Adrenal gland (tissue), 9 donors: ENCODE measurements at regions not wholly inside any gene's neighbourhood (a gene's known extent, or its start where the extent isn't known, plus 50 kb on each side); places are given as distances from the start of the nearest gene placed in this dataset.

Source experiments
- DNase-seq, 7 donors: peaks; one replicate each; pipeline ENCODE4 v3.0.0-alpha.2; 2019 to 2020
- H3K27ac ChIP-seq, 5 donors: fragments of 200-600 bp; sonication (generic) in 4 of 5; 1 replicate in 3 of 5; 2 replicates in 2 of 5; pipeline versions ENCODE4 v1.5.1 to v1.8.0; 2016 to 2020; ENCODE audit warnings: mild to moderate bottlenecking in 1 of 5
- H3K27me3 ChIP-seq: fragments of 200-600 bp; 2 replicates; pipeline ENCODE4 v1.8.0; 2021
- H3K36me3 ChIP-seq, 2 donors: fragments of 200-600 bp; replicated peaks in 1 of 2; 1 replicate in 1 of 2; 2 replicates in 1 of 2; pipeline versions ENCODE4 v1.5.1 to v1.8.0; 2018 to 2022
- H3K4me1 ChIP-seq, 2 donors: fragments of 200-600 bp; replicated peaks in 1 of 2; 1 replicate in 1 of 2; 2 replicates in 1 of 2; pipeline versions ENCODE4 v1.5.1 to v1.8.0; 2018 to 2021
- H3K4me3 ChIP-seq, 4 donors: fragments of 200-600 bp; sonication (generic) in 3 of 4; one replicate each; pipeline ENCODE4 v1.5.1; 2016 to 2018
- H3K9me3 ChIP-seq, 3 donors: fragments of 200-600 bp; sonication (generic) in 1 of 3; replicated peaks in 1 of 3; 1 replicate in 2 of 3; 2 replicates in 1 of 3; pipeline versions ENCODE4 v1.5.1 to v1.8.0; 2016 to 2021
- POLR2A ChIP-seq, 2 donors: fragments of 450-650 bp; IDR thresholded peaks; one replicate each; pipeline ENCODE4 v1.6.1; 2017; ENCODE audit warnings: antibody characterized with exemption in 2 of 2, mild to moderate bottlenecking in 2 of 2, moderate library complexity in 1 of 2
- WGBS, 4 donors: extraction: QIAGEN DNeasy Blood & Tissue Kit in 2 of 4; methylation state at CpG; one replicate each; pipeline versions ENCODE4 v1.1.5 to v1.1.7; 2013 to 2017; 5-methylcytosine and 5-hydroxymethylcytosine counted together
- intact Hi-C, 2 donors: fragments of 100-400 bp; cut with DNase I; formaldehyde crosslinking; loops; one replicate each; pipeline versions ENCODE4 v1.14.1 to v1.15.0; 2022 to 2023
- TF ChIP-seq, protein P1 (sequence below), 6 experiments: fragments of 450-650 bp in 4 of 6; fragments of 200-600 bp in 2 of 6; sonication (generic) in 1 of 6; IDR thresholded peaks; 1 replicate in 5 of 6; 2 replicates in 1 of 6; pipeline versions ENCODE4 v1.5.1 to v1.8.0; 2016 to 2021; ENCODE audit warnings: antibody characterized with exemption in 6 of 6, mild to moderate bottlenecking in 2 of 6, moderate library complexity in 1 of 6
- donor health status: healthy with polysubstance abuse.
- donor health status: Bipolar disorder and iron deficiency.
- donor health status: DM: yes; HTN: yes; CAD: no.
- donor health status: DM: no; HTN: no; CAD: no.
- donor health status: DM: no; HTN: no; CAD: no.

DNA sequence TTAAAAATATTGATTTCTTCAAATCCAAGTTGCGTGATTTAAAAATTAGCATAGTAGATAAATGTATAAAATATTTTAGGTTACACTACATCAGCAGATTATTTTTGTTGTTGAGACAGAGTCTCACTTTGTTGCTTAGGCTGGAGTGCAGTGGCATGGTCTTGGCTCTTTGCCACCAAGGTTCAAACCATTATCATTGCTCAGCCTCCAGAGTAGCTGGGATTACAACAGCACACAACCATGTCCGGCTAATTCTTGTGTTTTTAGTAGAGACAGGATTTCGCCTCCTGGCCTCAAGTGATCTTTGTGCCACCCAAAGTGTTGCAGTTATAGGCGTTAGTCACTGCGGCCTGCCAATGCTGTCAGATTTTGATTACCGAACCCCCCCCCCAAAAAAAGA lies 1390.5 kb upstream of the TENM3 start:
- intact Hi-C loops = no loop called here

DNA sequence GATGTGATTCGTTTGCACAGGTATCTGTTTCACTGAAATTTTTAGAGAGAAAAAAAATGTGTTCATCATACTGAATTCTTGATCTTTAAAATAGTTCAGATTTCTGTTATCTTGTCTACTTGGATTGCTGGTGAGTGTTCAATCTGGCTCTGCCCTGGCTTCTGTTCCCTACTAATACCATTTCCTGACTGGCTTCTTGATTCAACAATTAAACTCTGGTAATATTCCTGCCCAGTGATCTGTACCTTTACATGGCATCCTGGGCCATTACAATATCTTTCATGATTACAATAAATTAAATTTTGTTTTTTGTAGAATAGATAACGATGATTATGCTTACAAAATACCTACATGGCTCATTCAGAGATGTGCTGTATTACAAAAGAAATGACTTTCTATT lies 1388.0 kb upstream of the TENM3 start:
- no peak for DNase-seq
- TF ChIP-seq POLR2A (IDR thresholded peaks at IDR 0.05) = no peak
- TF ChIP-seq, protein P1, sequence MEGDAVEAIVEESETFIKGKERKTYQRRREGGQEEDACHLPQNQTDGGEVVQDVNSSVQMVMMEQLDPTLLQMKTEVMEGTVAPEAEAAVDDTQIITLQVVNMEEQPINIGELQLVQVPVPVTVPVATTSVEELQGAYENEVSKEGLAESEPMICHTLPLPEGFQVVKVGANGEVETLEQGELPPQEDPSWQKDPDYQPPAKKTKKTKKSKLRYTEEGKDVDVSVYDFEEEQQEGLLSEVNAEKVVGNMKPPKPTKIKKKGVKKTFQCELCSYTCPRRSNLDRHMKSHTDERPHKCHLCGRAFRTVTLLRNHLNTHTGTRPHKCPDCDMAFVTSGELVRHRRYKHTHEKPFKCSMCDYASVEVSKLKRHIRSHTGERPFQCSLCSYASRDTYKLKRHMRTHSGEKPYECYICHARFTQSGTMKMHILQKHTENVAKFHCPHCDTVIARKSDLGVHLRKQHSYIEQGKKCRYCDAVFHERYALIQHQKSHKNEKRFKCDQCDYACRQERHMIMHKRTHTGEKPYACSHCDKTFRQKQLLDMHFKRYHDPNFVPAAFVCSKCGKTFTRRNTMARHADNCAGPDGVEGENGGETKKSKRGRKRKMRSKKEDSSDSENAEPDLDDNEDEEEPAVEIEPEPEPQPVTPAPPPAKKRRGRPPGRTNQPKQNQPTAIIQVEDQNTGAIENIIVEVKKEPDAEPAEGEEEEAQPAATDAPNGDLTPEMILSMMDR (IDR thresholded peaks at IDR 0.05) = no peak
- Histone ChIP-seq H3K36me3 (no peaks in the 10 kb centered on the region), H3K27ac (no peak overlapping the region), H3K4me1 (no peaks in the 10 kb centered on the region), H3K4me3 (no peak overlapping the region), H3K27me3 (no peaks in the 10 kb centered on the region), H3K9me3 (peaks cover 0 to 4% (median 0%) of the 10 kb centered on the region in 3 donors)
- intact Hi-C loops = no loop called here
- WGBS, 4 donors = 78 to 86% (median 83%) methylated on average over 2 of the region's 2 CpGs

More for the DNA sequence above, 1390.5 kb upstream of the TENM3 start:
- 57 to 70% (median 64%) methylated on average over 6 of the region's 6 CpGs for WGBS, 4 donors
- Histone ChIP-seq H3K4me3 (no peak overlapping the region), H3K36me3 (no peaks in the 10 kb centered on the region), H3K27me3 (no peaks in the 10 kb centered on the region), H3K27ac (no peak overlapping the region), H3K4me1 (no peaks in the 10 kb centered on the region), H3K9me3 (peaks cover 0 to 4% (median 0%) of the 10 kb centered on the region in 3 donors)
- peak in 2 of 7 donors; percentile 41 to 54 for DNase-seq
- TF ChIP-seq, protein P1 (IDR thresholded peaks at IDR 0.05) = no peak
- no peak for TF ChIP-seq POLR2A (IDR thresholded peaks at IDR 0.05)

DNA sequence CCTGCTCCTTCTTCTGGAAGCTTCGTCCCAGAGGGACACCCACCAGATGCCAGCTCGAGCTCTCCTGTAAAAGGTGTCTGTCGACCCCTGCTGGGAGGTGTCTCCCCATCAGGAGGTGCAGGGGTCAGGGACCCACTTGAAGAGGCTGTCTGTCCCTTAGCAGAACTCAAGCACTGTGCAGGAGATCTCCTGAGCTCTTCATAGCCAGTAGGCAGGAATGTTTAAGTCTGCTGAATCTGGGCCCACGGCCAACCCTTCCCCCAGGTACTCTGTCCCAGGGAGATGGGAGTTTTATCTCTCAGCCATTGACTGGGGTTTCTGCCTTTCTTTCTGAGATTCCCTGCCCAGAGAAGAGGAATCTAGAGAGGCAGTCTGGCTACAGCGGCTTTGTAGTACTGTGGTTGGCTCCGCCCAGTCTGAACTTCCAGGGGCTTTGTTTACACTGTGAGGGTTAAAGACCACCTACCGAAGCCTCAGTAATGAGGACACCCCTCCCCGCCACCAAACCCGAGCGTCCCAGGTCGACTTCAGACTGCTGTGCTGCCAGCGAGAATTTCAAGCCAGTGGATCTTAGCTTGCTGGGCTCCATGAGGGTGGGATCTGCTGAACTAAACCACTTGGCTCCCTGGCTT lies 1383.0 kb upstream of the TENM3 start:
- Histone ChIP-seq H3K4me1 (no peaks in the 10 kb centered on the region), H3K9me3 (peaks cover 0 to 4% (median 0%) of the 10 kb centered on the region in 3 donors), H3K27ac (no peak overlapping the region), H3K27me3 (no peaks in the 10 kb centered on the region), H3K4me3 (no peak overlapping the region), H3K36me3 (no peaks in the 10 kb centered on the region)
- WGBS, 4 donors = 74 to 81% (median 76%) methylated on average over 4 to 12 of the region's 12 CpGs
- intact Hi-C loops = no loop called here
- no peak for DNase-seq
- TF ChIP-seq, protein P1 (IDR thresholded peaks at IDR 0.05) = no peak
- TF ChIP-seq POLR2A (IDR thresholded peaks at IDR 0.05) = no peak

DNA sequence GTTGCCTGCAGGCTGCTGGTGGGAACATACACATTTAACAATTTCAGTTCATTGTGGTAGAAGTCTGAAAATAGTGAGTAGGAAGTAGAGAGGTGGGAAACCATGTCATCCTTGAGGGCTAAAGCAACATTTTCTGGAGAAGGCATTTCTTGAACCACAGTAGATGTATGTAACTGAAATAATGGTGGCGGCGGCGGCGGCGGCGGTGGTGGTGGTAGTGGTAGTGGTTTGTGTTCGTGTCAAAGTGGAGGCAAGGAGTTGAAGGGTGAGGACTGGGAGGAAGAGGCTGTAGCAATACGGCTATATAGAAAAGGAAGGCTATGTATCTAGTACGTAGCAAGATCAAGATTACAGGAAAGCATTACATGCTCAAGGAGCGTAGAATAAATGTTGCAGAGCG lies 1381.6 kb upstream of the TENM3 start:
- Histone ChIP-seq H3K27ac (no peak overlapping the region), H3K4me1 (no peaks in the 10 kb centered on the region), H3K4me3 (no peak overlapping the region), H3K9me3 (peaks cover 0 to 8% (median 0%) of the 10 kb centered on the region in 3 donors), H3K36me3 (no peaks in the 10 kb centered on the region), H3K27me3 (no peaks in the 10 kb centered on the region)
- DNase-seq = no peak
- WGBS, 4 donors = 94 to 97% (median 96%) methylated on average over 11 of the region's 11 CpGs
- intact Hi-C loops = no loop called here
- no peak for TF ChIP-seq POLR2A (IDR thresholded peaks at IDR 0.05)
- TF ChIP-seq, protein P1 (IDR thresholded peaks at IDR 0.05) = no peak
